NB4 (cell line): ENCODE measurements at regions not wholly inside any gene's neighbourhood (a gene's known extent, or its start where the extent isn't known, plus 50 kb on each side); places are given as distances from the start of the nearest gene placed in this dataset.
A peak's percentile ranks its signal among the peaks of the same experiment; 100 is the strongest.

ENCODE experiments used
- DNase-seq: peaks from one replicate; pipeline ENCODE4 v3.0.0; 2010; ENCODE audit warnings: low read depth
- H3K4me3 ChIP-seq: one replicate; pipeline ENCODE4 v1.5.1; 2011; ENCODE audit warnings: mild to moderate bottlenecking, low read depth, low read length, moderate library complexity
- CTCF ChIP-seq: IDR thresholded peaks from one replicate; pipeline ENCODE4 v1.5.1; 2012; ENCODE audit warnings: low read depth, low read length
- MAX ChIP-seq: IDR thresholded peaks from 2 replicates; pipeline ENCODE4 v1.6.1; 2011; ENCODE audit warnings: low read depth, low read length
- MYC ChIP-seq: IDR thresholded peaks from 2 replicates; pipeline ENCODE4 v1.6.1; 2011; ENCODE audit warnings: low read depth, low read length
- POLR2A ChIP-seq: IDR thresholded peaks from 2 replicates; pipeline ENCODE4 v1.6.1; 2011; ENCODE audit warnings: mild to moderate bottlenecking; ENCODE audit not compliant: insufficient read length; ENCODE audit errors: extremely low read depth

GRCh38 chr2:153626676-153627075, 148.1 kb upstream of the RPRM start:
- H3K4me3 ChIP-seq, result no peak overlapping the region
- TF ChIP-seq POLR2A, result no peak
- TF ChIP-seq MAX, result no peak
- TF ChIP-seq MYC, result no peak
- TF ChIP-seq CTCF, result no peak
- DNase-seq, result no peak

- no peak for TF ChIP-seq MYC
- TF ChIP-seq MAX, result no peak
- no peak for TF ChIP-seq POLR2A
- TF ChIP-seq CTCF, result no peak
- no peak for DNase-seq
- H3K4me3 ChIP-seq, result no peak overlapping the region
Measured at GRCh38 chr2:153635494-153635893, 156.9 kb upstream of the RPRM start.

GRCh38 chr2:153641046-153641445, 162.5 kb upstream of the RPRM start:
- peak; percentile 24 for DNase-seq
- H3K4me3 ChIP-seq, result no peak overlapping the region
- TF ChIP-seq MYC (no peak), POLR2A (no peak), MAX (no peak), CTCF (no peak)

GRCh38 chr2:153644955-153645354, 166.4 kb upstream of the RPRM start:
- no peak for DNase-seq
- no peak overlapping the region for H3K4me3 ChIP-seq
- TF ChIP-seq MAX (no peak), POLR2A (no peak), MYC (no peak), CTCF (no peak)

GRCh38 chr2:153645599-153645998, 167.0 kb upstream of the RPRM start:
- TF ChIP-seq POLR2A (no peak), MYC (no peak), CTCF (no peak), MAX (no peak)
- no peak for DNase-seq
- no peak overlapping the region for H3K4me3 ChIP-seq

- H3K4me3 ChIP-seq, result no peak overlapping the region
- no peak for DNase-seq
- TF ChIP-seq POLR2A (no peak), CTCF (no peak), MYC (no peak), MAX (no peak)
Measured at GRCh38 chr2:153657651-153658050, 179.1 kb upstream of the RPRM start.
